PC-9 (cell line): ENCODE measurements at regions not wholly inside any gene's neighbourhood (a gene's known extent, or its start where the extent isn't known, plus 50 kb on each side); places are given as distances from the start of the nearest gene placed in this dataset.

Source experiments
- EZH2 ChIP-seq: fragments of 200-600 bp; sonication (generic); IDR thresholded peaks from 2 replicates; pipeline ENCODE4 v1.8.0; 2017; ENCODE audit warnings: antibody characterized with exemption, low read depth
- TF ChIP-seq, protein P1 (sequence below): fragments of 200-600 bp; sonication (generic); conservative IDR thresholded peaks from 2 replicates; pipeline ENCODE4 v1.6.1; 2017; ENCODE audit warnings: mixed run types, antibody characterized with exemption, mild to moderate bottlenecking, moderate library complexity

GRCh38 chr1:69376408-69376807 lies 191.3 kb upstream of the LRRC7 start:
- TF ChIP-seq, protein P1, sequence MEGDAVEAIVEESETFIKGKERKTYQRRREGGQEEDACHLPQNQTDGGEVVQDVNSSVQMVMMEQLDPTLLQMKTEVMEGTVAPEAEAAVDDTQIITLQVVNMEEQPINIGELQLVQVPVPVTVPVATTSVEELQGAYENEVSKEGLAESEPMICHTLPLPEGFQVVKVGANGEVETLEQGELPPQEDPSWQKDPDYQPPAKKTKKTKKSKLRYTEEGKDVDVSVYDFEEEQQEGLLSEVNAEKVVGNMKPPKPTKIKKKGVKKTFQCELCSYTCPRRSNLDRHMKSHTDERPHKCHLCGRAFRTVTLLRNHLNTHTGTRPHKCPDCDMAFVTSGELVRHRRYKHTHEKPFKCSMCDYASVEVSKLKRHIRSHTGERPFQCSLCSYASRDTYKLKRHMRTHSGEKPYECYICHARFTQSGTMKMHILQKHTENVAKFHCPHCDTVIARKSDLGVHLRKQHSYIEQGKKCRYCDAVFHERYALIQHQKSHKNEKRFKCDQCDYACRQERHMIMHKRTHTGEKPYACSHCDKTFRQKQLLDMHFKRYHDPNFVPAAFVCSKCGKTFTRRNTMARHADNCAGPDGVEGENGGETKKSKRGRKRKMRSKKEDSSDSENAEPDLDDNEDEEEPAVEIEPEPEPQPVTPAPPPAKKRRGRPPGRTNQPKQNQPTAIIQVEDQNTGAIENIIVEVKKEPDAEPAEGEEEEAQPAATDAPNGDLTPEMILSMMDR = no peak
- no peak for TF ChIP-seq EZH2
